CD1c-positive myeloid dendritic cell (primary cell): ENCODE measurements at regions not wholly inside any gene's neighbourhood (a gene's known extent, or its start where the extent isn't known, plus 50 kb on each side); places are given as distances from the start of the nearest gene placed in this dataset.

Experiments
- DNase-seq: peaks from one replicate; pipeline ENCODE4 v3.0.0-alpha.2; 2016; ENCODE audit errors: extremely low spot score

- no peak for DNase-seq
Measured at GRCh38 chr11:86119906-86120305, 51.0 kb upstream of the PICALM start.

- DNase-seq = no peak
Measured at GRCh38 chr11:86119077-86119476, 50.2 kb upstream of the PICALM start.
